GM12878 (cell line): ENCODE measurements at regions not wholly inside any gene's neighbourhood (a gene's known extent, or its start where the extent isn't known, plus 50 kb on each side); places are given as distances from the start of the nearest gene placed in this dataset.

ENCODE experiments used
- CHD2 ChIP-seq: IDR thresholded peaks from 2 replicates; pipeline ENCODE4 v1.6.1; 2011; ENCODE audit warnings: low read depth, low read length, improper control_type of control experiment, borderline replicate concordance
- EGR1 ChIP-seq, 2 experiments: IDR thresholded peaks; 1 replicate in 1 of 2; 2 replicates in 1 of 2; pipeline ENCODE4 v1.6.1; 2011 to 2012; ENCODE audit warnings: low read depth in 2 of 2, low read length in 2 of 2, borderline replicate concordance in 1 of 2, mild to moderate bottlenecking in 1 of 2, moderate library complexity in 1 of 2
- EP300 ChIP-seq, 2 experiments: fragments of 150-350 bp in 1 of 2; IDR thresholded peaks; 2 replicates each; pipeline ENCODE4 v1.6.1; 2011 to 2012; ENCODE audit warnings: low read depth in 2 of 2, low read length in 2 of 2, borderline replicate concordance in 1 of 2, improper control_type of control experiment in 1 of 2, inconsistent platforms in 1 of 2; ENCODE audit not compliant: control insufficient read depth in 1 of 2
- ESRRA ChIP-seq: IDR thresholded peaks from 2 replicates; pipeline ENCODE4 v1.6.1; 2012; ENCODE audit warnings: mild to moderate bottlenecking, low read length, improper control_type of control experiment
- NFYB ChIP-seq: IDR thresholded peaks from 2 replicates; pipeline ENCODE4 v1.6.1; 2011; ENCODE audit warnings: low read depth, mild to moderate bottlenecking, low read length, improper control_type of control experiment, moderate library complexity; ENCODE audit not compliant: insufficient read depth
- POLR2AphosphoS5 ChIP-seq: IDR thresholded peaks from 2 replicates; pipeline ENCODE4 v1.6.1; 2011; ENCODE audit warnings: mild to moderate bottlenecking, low read length, inconsistent platforms
- SIN3A ChIP-seq: IDR thresholded peaks from 2 replicates; pipeline ENCODE4 v1.6.1; 2012; ENCODE audit warnings: low read depth, low read length, improper control_type of control experiment
- SPI1 ChIP-seq: IDR thresholded peaks from 2 replicates; pipeline ENCODE4 v1.6.1; 2011; ENCODE audit warnings: low read depth, mild to moderate bottlenecking, low read length, moderate library complexity, borderline replicate concordance; ENCODE audit not compliant: insufficient read depth
- SRF ChIP-seq, 2 experiments: IDR thresholded peaks; 2 replicates each; pipeline ENCODE4 v1.6.1; 2011; ENCODE audit warnings: low read depth in 2 of 2, low read length in 2 of 2, mild to moderate bottlenecking in 1 of 2, moderate library complexity in 1 of 2
- WRNIP1 ChIP-seq: IDR thresholded peaks from 2 replicates; pipeline ENCODE4 v1.6.1; 2011; ENCODE audit warnings: low read depth, low read length, improper control_type of control experiment, borderline replicate concordance
- TF ChIP-seq, protein P1 (sequence below): IDR thresholded peaks from 2 replicates; pipeline ENCODE4 v1.6.1; 2011; ENCODE audit warnings: mild to moderate bottlenecking, low read depth, low read length, moderate library complexity; ENCODE audit not compliant: insufficient replicate concordance
- TF ChIP-seq, protein P2 (sequence below): fragments of 450-650 bp; IDR thresholded peaks from 2 replicates; pipeline ENCODE4 v1.6.1; 2017; ENCODE audit warnings: mild to moderate bottlenecking
- TF ChIP-seq, protein P3 (sequence below), 3 experiments: IDR thresholded peaks in 2 of 3; conservative IDR thresholded peaks in 1 of 3; 2 replicates each; pipeline ENCODE4 v1.5.1; 2011; ENCODE audit warnings: low read depth in 3 of 3, low read length in 3 of 3, mild to moderate bottlenecking in 3 of 3, control low read depth in 2 of 3, moderate library complexity in 2 of 3, inconsistent platforms in 1 of 3, mixed read lengths in 1 of 3; ENCODE audit not compliant: control insufficient read depth in 2 of 3, insufficient read depth in 1 of 3; ENCODE audit errors: extremely low read depth in 1 of 3

DNA sequence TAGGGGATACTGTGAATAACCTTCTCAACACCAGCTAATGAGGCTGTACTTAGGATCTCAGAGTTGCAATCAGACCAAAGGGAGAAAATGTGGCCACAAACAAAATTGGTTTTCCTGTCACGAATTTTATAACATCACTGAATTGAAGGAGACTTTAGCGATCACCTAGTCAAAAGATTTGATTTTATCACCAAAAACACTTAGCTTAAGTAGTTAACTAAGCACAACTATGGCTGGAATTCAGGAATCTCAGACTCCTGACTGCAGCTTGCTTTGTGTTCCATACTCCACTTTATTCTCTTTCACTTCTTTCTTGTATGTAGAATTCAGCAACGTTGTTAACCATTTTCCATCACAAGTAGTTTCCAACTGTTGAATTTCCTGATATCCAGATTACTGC, 152.0 kb downstream of the SLC16A9 start:
- TF ChIP-seq POLR2AphosphoS5 = no peak
- TF ChIP-seq, protein P1, sequence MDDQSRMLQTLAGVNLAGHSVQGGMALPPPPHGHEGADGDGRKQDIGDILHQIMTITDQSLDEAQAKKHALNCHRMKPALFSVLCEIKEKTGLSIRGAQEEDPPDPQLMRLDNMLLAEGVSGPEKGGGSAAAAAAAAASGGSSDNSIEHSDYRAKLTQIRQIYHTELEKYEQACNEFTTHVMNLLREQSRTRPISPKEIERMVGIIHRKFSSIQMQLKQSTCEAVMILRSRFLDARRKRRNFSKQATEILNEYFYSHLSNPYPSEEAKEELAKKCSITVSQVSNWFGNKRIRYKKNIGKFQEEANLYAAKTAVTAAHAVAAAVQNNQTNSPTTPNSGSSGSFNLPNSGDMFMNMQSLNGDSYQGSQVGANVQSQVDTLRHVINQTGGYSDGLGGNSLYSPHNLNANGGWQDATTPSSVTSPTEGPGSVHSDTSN = no peak
- TF ChIP-seq WRNIP1 = no peak
- TF ChIP-seq, protein P2, sequence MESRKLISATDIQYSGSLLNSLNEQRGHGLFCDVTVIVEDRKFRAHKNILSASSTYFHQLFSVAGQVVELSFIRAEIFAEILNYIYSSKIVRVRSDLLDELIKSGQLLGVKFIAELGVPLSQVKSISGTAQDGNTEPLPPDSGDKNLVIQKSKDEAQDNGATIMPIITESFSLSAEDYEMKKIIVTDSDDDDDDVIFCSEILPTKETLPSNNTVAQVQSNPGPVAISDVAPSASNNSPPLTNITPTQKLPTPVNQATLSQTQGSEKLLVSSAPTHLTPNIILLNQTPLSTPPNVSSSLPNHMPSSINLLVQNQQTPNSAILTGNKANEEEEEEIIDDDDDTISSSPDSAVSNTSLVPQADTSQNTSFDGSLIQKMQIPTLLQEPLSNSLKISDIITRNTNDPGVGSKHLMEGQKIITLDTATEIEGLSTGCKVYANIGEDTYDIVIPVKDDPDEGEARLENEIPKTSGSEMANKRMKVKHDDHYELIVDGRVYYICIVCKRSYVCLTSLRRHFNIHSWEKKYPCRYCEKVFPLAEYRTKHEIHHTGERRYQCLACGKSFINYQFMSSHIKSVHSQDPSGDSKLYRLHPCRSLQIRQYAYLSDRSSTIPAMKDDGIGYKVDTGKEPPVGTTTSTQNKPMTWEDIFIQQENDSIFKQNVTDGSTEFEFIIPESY = no peak
- TF ChIP-seq, protein P3, sequence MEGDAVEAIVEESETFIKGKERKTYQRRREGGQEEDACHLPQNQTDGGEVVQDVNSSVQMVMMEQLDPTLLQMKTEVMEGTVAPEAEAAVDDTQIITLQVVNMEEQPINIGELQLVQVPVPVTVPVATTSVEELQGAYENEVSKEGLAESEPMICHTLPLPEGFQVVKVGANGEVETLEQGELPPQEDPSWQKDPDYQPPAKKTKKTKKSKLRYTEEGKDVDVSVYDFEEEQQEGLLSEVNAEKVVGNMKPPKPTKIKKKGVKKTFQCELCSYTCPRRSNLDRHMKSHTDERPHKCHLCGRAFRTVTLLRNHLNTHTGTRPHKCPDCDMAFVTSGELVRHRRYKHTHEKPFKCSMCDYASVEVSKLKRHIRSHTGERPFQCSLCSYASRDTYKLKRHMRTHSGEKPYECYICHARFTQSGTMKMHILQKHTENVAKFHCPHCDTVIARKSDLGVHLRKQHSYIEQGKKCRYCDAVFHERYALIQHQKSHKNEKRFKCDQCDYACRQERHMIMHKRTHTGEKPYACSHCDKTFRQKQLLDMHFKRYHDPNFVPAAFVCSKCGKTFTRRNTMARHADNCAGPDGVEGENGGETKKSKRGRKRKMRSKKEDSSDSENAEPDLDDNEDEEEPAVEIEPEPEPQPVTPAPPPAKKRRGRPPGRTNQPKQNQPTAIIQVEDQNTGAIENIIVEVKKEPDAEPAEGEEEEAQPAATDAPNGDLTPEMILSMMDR (IDR thresholded peaks at IDR 0.05 in 2 of 3, conservative IDR thresholded peaks at IDR 0.05 in 1 of 3; ENCODE audit: control insufficient read depth in 2 of 3, extremely low read depth in 1 of 3, insufficient read depth in 1 of 3, low read depth in 3 of 3, low read length in 3 of 3) = no peak
- no peak for TF ChIP-seq ESRRA
- no peak for TF ChIP-seq SIN3A
- TF ChIP-seq NFYB = no peak
- TF ChIP-seq EGR1 (IDR thresholded peaks at IDR 0.05; ENCODE audit: borderline replicate concordance in 1 of 2, low read depth in 2 of 2, low read length in 2 of 2) = no peak
- no peak for TF ChIP-seq SRF (IDR thresholded peaks at IDR 0.05; ENCODE audit: low read depth in 2 of 2, low read length in 2 of 2)
- TF ChIP-seq CHD2 = no peak
- TF ChIP-seq SPI1 = no peak
- TF ChIP-seq EP300 (IDR thresholded peaks at IDR 0.05; ENCODE audit: borderline replicate concordance in 1 of 2, control insufficient read depth in 1 of 2, low read depth in 2 of 2, low read length in 2 of 2) = no peak
